ENCODE measurements at regions not wholly inside any gene's neighbourhood (a gene's known extent, or its start where the extent isn't known, plus 50 kb on each side); places are given as distances from the start of the nearest gene placed in this dataset.
"Not testable (repeated sequence)": the region's sequence is repeated elsewhere in the genome, so short reads cannot be mapped to it uniquely, and the experiment has no call there.

GRCh38 chr6:103504501-103505154, 1355.1 kb downstream of the HACE1 start:
- DNase-seq, result no peak

DNA sequence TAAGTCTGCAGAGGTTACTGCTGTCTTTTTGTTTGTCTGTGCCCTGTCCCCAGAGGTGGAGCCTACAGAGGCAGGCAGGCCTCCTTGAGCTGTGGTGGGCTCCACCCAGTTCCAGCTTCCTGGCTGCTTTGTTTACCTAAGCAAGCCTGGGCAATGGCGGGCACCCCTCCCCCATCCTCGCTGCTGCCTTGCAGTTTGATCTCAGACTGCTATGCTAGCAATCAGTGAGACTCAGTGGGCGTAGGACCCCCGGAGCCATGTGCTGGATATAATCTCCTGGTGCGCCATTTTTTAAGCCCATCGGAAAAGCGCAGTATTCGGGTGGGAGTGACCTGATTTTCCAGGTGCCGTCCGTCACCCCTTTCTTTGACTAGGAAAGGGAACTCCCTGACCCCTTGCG, 1363.1 kb downstream of the HACE1 start:
- not testable (repeated sequence) for DNase-seq

DNA sequence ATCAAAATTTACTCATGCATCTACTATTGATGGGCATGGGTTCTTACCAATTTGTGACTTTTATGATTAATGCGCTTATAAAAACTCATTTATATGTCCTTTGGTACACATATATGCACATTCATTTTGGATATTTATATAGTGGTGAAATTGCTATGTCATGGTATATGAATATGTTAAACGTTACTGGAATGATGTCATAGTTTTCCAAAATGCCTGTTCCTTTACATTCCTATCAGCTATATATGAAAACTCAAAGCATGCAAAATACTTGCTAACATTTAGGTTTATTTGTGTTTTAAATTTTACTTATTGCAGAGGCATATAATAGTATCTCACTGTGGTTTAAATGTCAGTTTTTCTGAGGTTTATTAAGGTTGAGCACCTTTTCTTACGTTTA, 1403.1 kb downstream of the HACE1 start:
- DNase-seq, result no peak

DNA sequence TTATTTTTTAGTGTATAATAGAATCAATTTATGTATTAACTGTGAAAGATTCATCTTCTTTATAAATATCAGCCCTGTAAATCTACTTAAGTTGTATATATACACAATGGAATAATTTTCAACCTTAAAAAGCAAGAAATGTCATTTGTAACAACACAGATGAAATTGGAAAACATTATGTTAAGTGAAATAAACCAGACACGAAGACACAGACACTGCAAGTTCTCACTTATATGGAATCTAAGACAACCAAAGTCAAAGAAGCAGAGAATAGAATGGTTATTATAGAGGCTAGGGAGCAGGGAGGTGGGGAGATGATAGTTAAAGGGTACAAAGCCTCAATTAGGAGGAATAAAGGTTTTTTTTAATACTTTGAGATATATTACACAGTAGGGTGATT, 1404.4 kb downstream of the HACE1 start:
- DNase-seq, result no peak

GRCh38 chr6:103409475-103409874, 1450.2 kb downstream of the HACE1 start:
- DNase-seq, result no peak

DNA sequence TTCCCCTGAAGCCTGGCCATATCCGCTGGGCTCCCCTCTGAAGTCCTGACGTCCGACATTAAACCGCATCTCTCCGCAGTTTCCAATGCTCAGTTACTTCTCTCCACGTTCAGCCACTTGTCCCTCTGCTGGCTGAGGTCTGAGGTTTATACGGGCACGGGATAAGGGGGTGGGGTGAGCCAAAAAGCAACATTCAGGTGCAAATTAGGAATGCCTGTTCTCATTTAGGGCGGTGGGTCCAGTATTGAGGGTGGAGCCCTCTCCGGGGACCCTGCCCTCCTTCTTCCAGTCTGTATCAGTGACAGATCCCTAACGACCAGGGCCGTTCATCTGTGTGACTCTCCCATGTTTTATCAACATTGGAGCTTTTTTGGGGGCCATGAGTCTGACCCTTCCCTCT, 1454.4 kb downstream of the HACE1 start:
- DNase-seq, result no peak

DNA sequence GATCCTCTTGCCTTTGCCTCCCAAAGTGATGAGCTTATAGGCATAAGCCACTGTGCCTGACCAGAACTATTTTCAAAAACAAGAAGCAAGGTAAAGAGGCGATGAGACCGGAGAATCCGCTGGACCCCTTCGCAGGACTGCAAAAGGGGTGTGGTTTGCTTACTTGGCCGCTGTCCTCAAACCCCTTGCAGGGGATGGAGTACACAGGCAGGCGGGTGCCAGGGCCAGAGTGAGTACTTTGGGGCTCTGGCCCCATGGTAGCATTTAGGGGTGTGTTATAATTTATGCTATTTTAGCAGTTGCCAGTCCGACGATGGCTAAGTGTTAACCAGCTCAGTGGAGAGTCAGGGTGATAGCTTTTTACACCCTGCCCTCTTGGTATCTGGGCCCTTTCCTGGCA, 1454.9 kb downstream of the HACE1 start:
- DNase-seq, result no peak

GRCh38 chr6:103396768-103397167, 1463.0 kb downstream of the HACE1 start:
- no peak for DNase-seq

GRCh38 chr6:103379272-103379671, 1480.4 kb downstream of the HACE1 start:
- no peak for DNase-seq

- DNase-seq, result no peak
Observed at GRCh38 chr6:103367212-103367611, 1492.5 kb downstream of the HACE1 start.

DNA sequence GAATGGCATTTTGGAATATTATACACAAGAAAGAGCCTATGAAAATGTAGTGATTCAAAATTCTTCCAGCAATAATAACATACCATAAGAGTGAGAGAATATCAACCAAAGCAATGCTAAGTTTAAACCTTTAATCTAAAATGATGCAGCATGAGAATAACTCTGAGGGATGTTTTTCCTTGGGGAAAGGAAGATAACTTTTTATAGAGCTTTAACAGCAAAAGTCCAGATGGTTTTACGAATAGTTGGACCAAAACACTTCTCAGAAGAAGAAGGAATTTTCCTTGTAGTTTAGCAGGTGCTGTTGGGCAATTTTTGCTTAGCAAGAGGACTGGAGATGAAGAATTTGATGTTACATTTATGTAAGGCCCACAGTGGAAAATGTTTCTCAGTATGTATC, 1503.2 kb downstream of the HACE1 start:
- DNase-seq, result no peak

DNA sequence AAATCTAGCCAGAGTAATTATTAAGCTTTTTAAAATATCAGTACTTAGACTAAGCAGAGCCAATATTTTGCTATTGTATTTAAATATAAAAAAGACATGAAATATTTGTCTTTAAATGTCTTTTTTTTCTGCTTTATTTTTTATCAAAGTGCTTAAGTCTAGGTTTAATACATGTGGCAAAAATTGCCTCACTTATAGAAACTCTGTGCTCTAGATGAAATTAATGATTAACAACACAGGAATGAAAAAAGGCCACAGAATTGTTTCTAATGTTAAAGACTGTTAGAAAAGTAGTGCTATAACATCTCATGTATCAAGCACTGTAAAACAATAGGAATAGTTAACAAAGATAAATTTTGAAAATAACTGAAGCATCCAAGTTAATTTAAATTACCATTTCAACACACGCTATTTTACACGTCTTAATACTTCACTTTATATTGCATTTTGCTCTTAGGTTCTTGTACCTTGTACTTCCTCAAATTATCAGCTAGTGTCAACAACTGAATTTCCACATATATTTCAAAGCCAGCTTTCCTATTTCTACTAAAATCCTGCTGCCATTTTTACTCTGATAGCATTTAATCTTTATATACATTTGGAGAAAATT, 1515.1 kb downstream of the HACE1 start:
- no peak for DNase-seq

GRCh38 chr6:103335412-103335811, 1524.3 kb downstream of the HACE1 start:
- no peak for DNase-seq

DNA sequence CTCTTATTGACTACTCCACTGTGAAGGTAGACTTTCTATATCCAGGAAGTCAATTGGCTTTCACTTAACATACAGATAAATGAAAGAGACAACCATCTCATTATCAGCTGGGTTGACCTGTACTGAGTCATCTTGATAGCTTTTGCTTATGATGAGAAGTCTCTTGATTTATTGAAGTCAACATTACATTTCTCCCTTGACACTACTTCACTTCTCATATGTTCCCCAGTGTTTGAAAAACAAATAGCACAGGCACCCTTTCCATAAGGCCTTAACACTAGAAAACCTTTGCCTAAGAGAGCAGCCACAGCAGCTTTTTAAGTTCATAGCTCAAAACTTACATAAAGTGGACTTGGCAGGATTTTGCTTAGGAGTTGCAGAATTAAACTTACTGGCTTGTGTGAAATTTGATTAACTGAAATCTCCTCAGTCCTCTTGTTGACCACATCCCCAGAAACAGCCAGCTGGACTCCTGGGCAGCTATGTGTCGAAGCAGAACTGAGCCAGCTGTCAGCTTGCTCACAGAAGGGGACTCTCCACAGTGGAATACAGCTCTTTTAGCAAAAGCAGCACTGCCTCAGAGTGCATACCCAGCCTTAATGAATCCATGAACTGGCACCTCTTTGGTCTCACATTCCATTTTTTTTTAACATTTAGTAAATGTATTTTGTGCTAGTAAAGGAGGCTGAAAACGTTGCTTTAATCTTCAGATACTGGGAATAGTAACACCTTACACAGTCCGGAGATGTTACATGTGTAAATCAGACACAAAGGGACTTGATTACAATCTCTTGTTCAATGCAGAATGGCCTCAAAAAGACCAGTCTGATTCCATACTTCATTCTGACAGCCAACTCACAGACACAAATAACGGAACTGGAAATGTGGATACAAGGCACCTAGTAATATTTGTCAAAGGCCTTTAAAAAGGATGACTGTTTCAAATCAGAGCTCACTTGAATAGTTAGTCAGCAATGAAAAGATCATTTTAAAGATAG, 1532.7 kb downstream of the HACE1 start:
- no peak for DNase-seq

- DNase-seq, result no peak
Observed at GRCh38 chr6:103313432-103313831, 1546.3 kb downstream of the HACE1 start.

DNA sequence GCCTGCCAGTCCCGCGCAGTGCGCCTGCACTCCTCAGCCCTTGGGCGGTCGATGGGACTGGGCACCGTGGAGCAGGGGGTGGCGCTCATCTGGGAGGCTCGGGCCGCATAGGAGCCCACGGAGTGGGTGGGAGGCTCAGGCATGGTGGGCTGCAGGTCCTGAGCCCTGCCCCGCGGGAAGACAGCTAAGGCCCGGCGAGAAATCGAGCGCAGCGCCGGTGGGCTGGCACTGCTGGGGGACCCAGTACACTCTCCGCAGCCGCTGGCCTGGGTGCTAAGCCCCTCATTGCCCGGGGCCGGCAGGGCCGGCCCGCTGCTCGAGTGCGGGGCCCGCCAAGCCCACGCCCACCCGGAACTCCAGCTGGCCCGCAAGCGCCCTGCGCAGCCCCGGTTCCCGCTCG, 1565.3 kb downstream of the HACE1 start:
- DNase-seq, result not testable (repeated sequence)

- no peak for DNase-seq
Observed at GRCh38 chr6:103284835-103285234, 1574.9 kb downstream of the HACE1 start.

DNA sequence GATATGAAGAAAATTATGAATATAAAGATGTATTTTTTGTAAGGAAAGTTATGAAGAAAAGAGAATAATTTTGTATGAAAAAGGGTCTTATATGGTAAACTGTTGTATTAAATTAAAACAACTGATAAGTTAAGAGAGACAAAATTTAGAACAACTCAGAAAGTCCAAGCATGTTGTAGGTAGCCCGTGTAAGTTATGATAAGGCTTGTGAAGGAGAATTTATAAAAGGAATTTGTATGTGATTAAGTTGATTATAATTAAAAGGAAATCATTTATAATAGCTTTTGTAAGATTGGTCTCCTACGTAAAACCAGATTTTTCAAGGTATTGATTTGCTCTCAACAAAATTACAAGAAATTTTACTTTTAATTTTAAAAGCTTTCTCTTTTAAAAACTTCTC, 1579.3 kb downstream of the HACE1 start:
- no peak for DNase-seq

DNA sequence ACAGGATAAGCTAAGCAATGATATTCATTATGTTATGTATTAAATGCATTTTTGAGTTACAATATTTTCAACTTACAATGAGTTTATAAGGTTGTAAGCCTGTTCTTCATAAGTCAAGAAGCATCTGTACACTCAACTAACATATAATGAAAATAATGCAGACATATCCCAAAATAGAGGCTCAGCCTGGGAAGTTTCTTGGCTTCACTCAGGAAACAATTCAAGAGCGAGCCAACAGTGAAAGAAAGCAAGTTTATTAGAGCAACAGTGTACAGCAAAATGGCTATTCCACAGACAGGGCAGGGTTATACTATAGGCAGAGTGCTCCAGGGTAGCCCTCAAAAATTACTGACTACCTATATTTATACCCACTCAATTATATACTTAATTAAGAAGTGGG, 1581.8 kb downstream of the HACE1 start:
- DNase-seq, result no peak

- DNase-seq, result no peak
Observed at GRCh38 chr6:103273048-103273447, 1586.7 kb downstream of the HACE1 start.

- DNase-seq, result no peak
Observed at GRCh38 chr6:103269581-103269980, 1590.1 kb downstream of the HACE1 start.

DNA sequence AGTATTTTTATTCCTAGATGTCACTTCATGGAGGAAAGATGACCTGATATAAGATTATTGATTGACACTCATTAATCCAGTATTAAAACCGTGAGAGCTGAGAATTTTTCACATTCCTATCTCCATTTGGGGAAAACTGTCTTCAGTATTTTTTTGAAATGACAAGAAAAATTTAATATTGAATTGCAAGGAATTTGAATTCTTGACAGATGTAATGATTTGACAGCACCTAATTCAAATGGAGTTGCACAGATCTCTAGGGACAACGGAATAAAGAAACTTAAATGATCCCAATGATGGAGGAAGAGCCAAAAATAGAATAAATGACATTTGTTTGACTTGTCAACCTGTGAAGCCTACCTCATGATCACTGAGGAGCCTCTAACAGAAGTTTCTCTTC, 1591.4 kb downstream of the HACE1 start:
- no peak for DNase-seq

- no peak for DNase-seq
Observed at GRCh38 chr6:103264020-103264419, 1595.7 kb downstream of the HACE1 start.

DNA sequence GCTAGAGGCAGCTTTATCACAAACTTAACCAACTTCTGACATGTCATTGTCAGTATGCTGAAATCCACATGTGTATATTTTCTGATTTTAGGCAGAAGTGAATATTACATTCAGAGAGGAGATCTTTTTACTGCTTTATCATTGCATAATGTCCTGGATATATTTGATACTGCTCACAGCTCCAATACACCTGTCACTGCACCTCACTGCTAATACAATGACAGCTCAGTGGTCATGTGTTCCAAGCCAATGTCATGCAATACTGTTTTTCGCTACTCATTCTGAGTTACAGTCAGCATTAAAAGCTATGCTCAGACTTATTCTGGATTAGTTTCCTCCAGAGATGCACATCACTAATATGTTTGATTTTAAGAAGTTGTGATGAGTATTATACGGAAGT, 1604.6 kb downstream of the HACE1 start:
- DNase-seq, result no peak

Measured in NCI-H2107 (cell line).